B cell (primary cell): ENCODE measurements at regions not wholly inside any gene's neighbourhood (a gene's known extent, or its start where the extent isn't known, plus 50 kb on each side); places are given as distances from the start of the nearest gene placed in this dataset.

Source experiments
- ATAC-seq: fragments of 200-7000 bp; cut with Tn5 transposase; one replicate; pipeline ENCODE4 v1.10.0; 2021; ENCODE audit warnings: low read depth, mild to moderate bottlenecking, moderate number of reproducible peaks, moderate library complexity
- CTCF ChIA-PET: fragments of 350-600 bp; sonication (Branson Sonifier 250); formaldehyde crosslinking; loops from one replicate; lab custom pipeline; 2021; ENCODE audit warnings: antibody characterized with exemption, inconsistent platforms; lab: Charles Lee
- POLR2A ChIA-PET: fragments of 350-600 bp; sonication (Branson Sonifier 250); formaldehyde crosslinking; loops from one replicate; lab custom pipeline; 2021; ENCODE audit warnings: antibody characterized with exemption; lab: Charles Lee
- DNase-seq: peaks from one replicate; pipeline ENCODE4 v3.0.0; 2013
- H2AFZ ChIP-seq: 2 replicates; pipeline ENCODE4 v1.6.1; 2012; ENCODE audit warnings: mild to moderate bottlenecking, low read depth, low read length; ENCODE audit not compliant: insufficient read depth, poor library complexity, severe bottlenecking
- H3K27ac ChIP-seq, 2 donors: 1 replicate in 1 of 2; 2 replicates in 1 of 2; pipeline ENCODE4 v1.5.1; 2012 to 2013; ENCODE audit warnings: low read length in 2 of 2, mild to moderate bottlenecking in 2 of 2, moderate library complexity in 1 of 2
- H3K27me3 ChIP-seq, 4 experiments: fragments of 200-600 bp in 1 of 4; sonication (generic) in 1 of 4; replicated peaks in 1 of 4; 1 replicate in 2 of 4; 2 replicates in 2 of 4; pipeline versions ENCODE4 v1.6.1 to v1.7.0; 2013 to 2016; ENCODE audit warnings: low read length in 3 of 4, mild to moderate bottlenecking in 2 of 4, mixed read lengths in 1 of 4, moderate library complexity in 1 of 4; ENCODE audit not compliant: insufficient read depth in 4 of 4, control insufficient read depth in 3 of 4; ENCODE audit errors: control extremely low read depth in 1 of 4
- H3K36me3 ChIP-seq, 2 experiments: replicated peaks in 1 of 2; 1 replicate in 1 of 2; 2 replicates in 1 of 2; pipeline versions ENCODE4 v1.6.1 to v1.7.1; 2013; ENCODE audit warnings: low read length in 1 of 2; ENCODE audit not compliant: insufficient read depth in 2 of 2, control insufficient read depth in 1 of 2; ENCODE audit errors: control extremely low read depth in 1 of 2, extremely low read depth in 1 of 2
- H3K4me1 ChIP-seq, 2 donors: fragments of 200-600 bp in 1 of 2; sonication (generic) in 1 of 2; 1 replicate in 1 of 2; 2 replicates in 1 of 2; pipeline versions ENCODE4 v1.5.1 to v1.6.1; 2013 to 2017; ENCODE audit warnings: low read length in 2 of 2; ENCODE audit not compliant: control insufficient read depth in 2 of 2, insufficient read depth in 2 of 2
- H3K4me2 ChIP-seq: replicated peaks from 2 replicates; pipeline ENCODE3; 2012; ENCODE audit warnings: mild to moderate bottlenecking, low read depth, low read length; ENCODE audit not compliant: poor library complexity, severe bottlenecking
- H3K4me3 ChIP-seq, 5 experiments: fragments of 200-600 bp in 1 of 5; sonication (generic) in 1 of 5; 1 replicate in 3 of 5; 2 replicates in 2 of 5; pipeline versions ENCODE4 v1.5.1 to v1.7.0; 2011 to 2016; ENCODE audit warnings: low read length in 4 of 5, mild to moderate bottlenecking in 4 of 5, low read depth in 2 of 5, control low read depth in 1 of 5, moderate library complexity in 1 of 5; ENCODE audit not compliant: insufficient read depth in 1 of 5; ENCODE audit errors: control extremely low read depth in 1 of 5, extremely low read depth in 1 of 5
- H3K79me2 ChIP-seq: fragments of 200-600 bp; sonication (generic); one replicate; pipeline ENCODE4 v1.6.0; 2016; ENCODE audit warnings: low read length; ENCODE audit not compliant: control insufficient read depth, insufficient read depth
- H3K9ac ChIP-seq: fragments of 200-600 bp; sonication (generic); 2 replicates; pipeline ENCODE4 v1.6.1; 2017; ENCODE audit warnings: mild to moderate bottlenecking, low read length, moderate library complexity
- H3K9me3 ChIP-seq, 3 donors: one replicate each; pipeline versions ENCODE4 v1.6.1 to v1.7.1; 2013; ENCODE audit warnings: low read length in 2 of 3; ENCODE audit not compliant: control insufficient read depth in 2 of 3, insufficient read depth in 1 of 3; ENCODE audit errors: control extremely low read depth in 1 of 3
- H4K20me1 ChIP-seq: 2 replicates; pipeline ENCODE4 v1.6.0; 2012; ENCODE audit warnings: mild to moderate bottlenecking, low read length; ENCODE audit not compliant: insufficient read depth, control insufficient read depth, poor library complexity, severe bottlenecking
- H3K27ac Mint-ChIP-seq: one replicate; pipeline ENCODE4 v1.8.0; 2021; ENCODE audit warnings: mixed read lengths
- H3K27me3 Mint-ChIP-seq: one replicate; pipeline ENCODE4 v1.8.0; 2021; ENCODE audit warnings: mixed read lengths
- H3K4me1 Mint-ChIP-seq: one replicate; pipeline ENCODE4 v1.8.0; 2021; ENCODE audit warnings: mixed read lengths
- H3K4me3 Mint-ChIP-seq: one replicate; pipeline ENCODE4 v1.8.0; 2021; ENCODE audit warnings: mixed read lengths
- H3K9me3 Mint-ChIP-seq: one replicate; pipeline ENCODE4 v1.8.0; 2022; ENCODE audit warnings: mixed read lengths; ENCODE audit not compliant: insufficient read depth
- CTCF ChIP-seq: fragments of 200-600 bp; IDR thresholded peaks from one replicate; pipeline ENCODE4 v1.8.0; 2022; ENCODE audit warnings: antibody characterized with exemption, mild to moderate bottlenecking
- EZH2 ChIP-seq: IDR thresholded peaks from 2 replicates; pipeline ENCODE4 v1.6.1; 2012; ENCODE audit warnings: borderline replicate concordance, low read depth, mild to moderate bottlenecking, moderate library complexity, low read length; ENCODE audit not compliant: insufficient read depth, poor library complexity, severe bottlenecking
- WGBS: methylation state at CpG from one replicate; pipeline ENCODE4 v1.1.5; 2013; ENCODE audit warnings: missing lambda C conversion rate; ENCODE audit not compliant: insufficient coverage; 5-methylcytosine and 5-hydroxymethylcytosine counted together
- intact Hi-C: fragments of 100-400 bp; cut with micrococcal nuclease; formaldehyde crosslinking; loops from one replicate; pipeline ENCODE4 v1.10.0; 2022

GRCh38 chr4:188658958-188659522, 519.8 kb downstream of the TRIML1 start:
- Histone ChIP-seq H3K27me3 (no peaks in the 10 kb centered on the region), H3K4me3 (no peak overlapping the region), H3K4me1 (no peaks in the 10 kb centered on the region), H3K27ac (no peak overlapping the region), H3K9ac (no peak overlapping the region), H3K36me3 (no peaks in the 10 kb centered on the region), H3K9me3 (peaks cover 0 to 19% (median 0%) of the 10 kb centered on the region in 3 donors), H2AFZ (no peak overlapping the region), H3K4me2 (no peak overlapping the region), H3K79me2 (no peaks in the 10 kb centered on the region), H4K20me1 (no peaks in the 10 kb centered on the region)
- POLR2A ChIA-PET = no interaction called here
- TF ChIP-seq CTCF = no peak
- TF ChIP-seq EZH2 = no peak
- ATAC-seq = no peak
- Mint-ChIP-seq H3K4me3 (no peak overlapping the region), H3K4me1 (no peaks in the 10 kb centered on the region), H3K27me3 (no peaks in the 10 kb centered on the region), H3K27ac (no peak overlapping the region), H3K9me3 (peaks cover 12% of the 10 kb centered on the region)
- WGBS = 93% methylated on average over 46 of the region's 48 CpGs
- DNase-seq = no peak
- CTCF ChIA-PET = no interaction called here
- intact Hi-C loops = no loop called here

- Mint-ChIP-seq H3K27ac (no peak overlapping the region), H3K4me3 (no peak overlapping the region), H3K4me1 (no peaks in the 10 kb centered on the region), H3K9me3 (peaks cover 12% of the 10 kb centered on the region), H3K27me3 (no peaks in the 10 kb centered on the region)
- TF ChIP-seq EZH2 (no peak), CTCF (no peak)
- intact Hi-C loops = no loop called here
- CTCF ChIA-PET = no interaction called here
- 87% methylated on average over 5 of the region's 7 CpGs for WGBS
- POLR2A ChIA-PET = no interaction called here
- H3K36me3 ChIP-seq = no peaks in the 10 kb centered on the region
- ATAC-seq (no peak), DNase-seq (no peak)
- no peaks in the 10 kb centered on the region for H3K4me1 ChIP-seq
- no peak overlapping the region for H3K27ac ChIP-seq
- no peaks in the 10 kb centered on the region for H4K20me1 ChIP-seq
- no peaks in the 10 kb centered on the region for H3K79me2 ChIP-seq
- H3K4me2 ChIP-seq = no peak overlapping the region
- no peaks in the 10 kb centered on the region for H3K27me3 ChIP-seq
- H3K9ac ChIP-seq = no peak overlapping the region
- H3K4me3 ChIP-seq = no peak overlapping the region
- H2AFZ ChIP-seq = no peak overlapping the region
- H3K9me3 ChIP-seq = peaks cover 0 to 19% (median 0%) of the 10 kb centered on the region in 3 donors
Measured at GRCh38 chr4:188660796-188661195, 521.6 kb downstream of the TRIML1 start.
